Right lung (tissue), 2 donors: ENCODE measurements at regions not wholly inside any gene's neighbourhood (a gene's known extent, or its start where the extent isn't known, plus 50 kb on each side); places are given as distances from the start of the nearest gene placed in this dataset.
"Not testable (repeated sequence)": the region's sequence is repeated elsewhere in the genome, so short reads cannot be mapped to it uniquely, and the experiment has no call there.

Experiments used
- DNase-seq, 2 donors: peaks; one replicate each; pipeline ENCODE4 v3.0.0-alpha.2; 2013

DNA sequence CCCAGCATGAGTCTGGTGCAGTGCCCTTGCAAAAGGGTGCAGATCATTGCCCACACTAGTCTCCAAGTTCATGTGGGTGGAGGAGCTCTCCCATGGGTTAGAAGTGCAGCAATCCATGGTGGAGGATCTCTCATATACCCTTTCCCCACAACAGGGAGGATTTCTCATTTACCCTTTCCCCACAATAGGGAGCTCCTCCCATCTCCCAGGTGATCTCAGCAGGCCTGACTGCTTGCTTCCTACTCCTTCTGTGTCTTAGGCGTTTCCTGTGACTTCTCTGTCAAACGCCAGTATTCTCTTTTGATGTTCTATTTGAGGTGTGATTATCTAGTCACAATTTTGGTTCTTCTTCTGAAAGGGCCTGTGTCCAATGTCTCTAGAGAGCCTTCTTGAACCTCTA, 133.8 kb upstream of the RFX3 start:
- no peak for DNase-seq

- DNase-seq = no peak
Measured at GRCh38 chr9:3658964-3659363, 133.2 kb upstream of the RFX3 start.

- DNase-seq = no peak
Measured at GRCh38 chr9:3656224-3656623, 130.4 kb upstream of the RFX3 start.

DNA sequence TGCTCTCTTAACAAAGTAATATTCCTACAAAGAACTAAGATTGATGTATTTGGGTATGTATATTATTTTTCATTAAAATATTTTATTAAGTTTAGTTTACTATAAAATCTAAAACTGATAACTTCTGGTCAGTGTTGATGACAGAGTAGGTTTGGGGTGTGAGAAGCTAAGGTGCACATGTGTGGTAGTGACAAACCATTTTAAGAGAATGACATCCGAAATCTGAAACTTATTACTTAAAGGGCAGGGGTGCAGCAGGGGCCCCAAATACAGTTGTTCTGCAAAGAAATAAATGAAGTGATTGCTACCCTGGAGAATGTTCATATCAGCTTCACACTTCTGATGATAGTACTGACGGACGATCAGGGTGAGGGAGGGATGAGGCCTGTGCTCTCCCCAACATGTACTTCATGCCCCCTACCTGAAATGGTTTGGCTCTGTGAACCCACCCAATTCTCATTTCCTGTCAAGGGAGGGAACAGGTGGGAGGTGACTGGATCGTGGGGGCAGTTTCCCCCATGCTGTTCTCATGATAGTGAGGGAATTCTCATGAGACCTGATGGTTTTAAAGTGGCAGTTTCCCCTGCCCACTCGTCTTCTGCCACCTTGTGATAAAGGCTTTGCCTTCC, 125.3 kb upstream of the RFX3 start:
- no peak for DNase-seq

GRCh38 chr9:3648722-3649246, 123.0 kb upstream of the RFX3 start:
- no peak for DNase-seq

- DNase-seq = no peak
Measured at GRCh38 chr9:3648266-3648665, 122.5 kb upstream of the RFX3 start.

DNA sequence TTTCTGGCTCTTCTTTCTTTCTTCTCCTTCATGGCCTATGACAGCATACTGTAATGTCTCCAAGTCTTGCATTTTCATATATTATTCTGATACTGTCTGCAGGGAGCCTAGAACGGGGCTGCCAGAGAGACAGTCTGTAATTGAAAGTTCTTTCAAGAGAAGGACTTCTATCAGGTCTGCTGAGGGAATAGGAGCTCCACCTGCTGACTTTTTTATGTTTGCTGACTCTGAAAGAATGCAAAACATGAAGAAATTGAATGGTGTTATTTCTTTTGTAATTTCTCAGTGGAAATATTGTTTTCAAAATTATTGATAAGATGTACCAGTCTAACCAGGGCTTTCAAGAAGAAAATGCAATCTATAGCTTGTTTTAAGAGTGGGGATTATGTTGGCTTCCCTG, 121.9 kb upstream of the RFX3 start:
- DNase-seq = no peak

- DNase-seq = peak in 1 of 2 donors; percentile 22
Measured at GRCh38 chr9:3646226-3646625, 120.4 kb upstream of the RFX3 start.

DNA sequence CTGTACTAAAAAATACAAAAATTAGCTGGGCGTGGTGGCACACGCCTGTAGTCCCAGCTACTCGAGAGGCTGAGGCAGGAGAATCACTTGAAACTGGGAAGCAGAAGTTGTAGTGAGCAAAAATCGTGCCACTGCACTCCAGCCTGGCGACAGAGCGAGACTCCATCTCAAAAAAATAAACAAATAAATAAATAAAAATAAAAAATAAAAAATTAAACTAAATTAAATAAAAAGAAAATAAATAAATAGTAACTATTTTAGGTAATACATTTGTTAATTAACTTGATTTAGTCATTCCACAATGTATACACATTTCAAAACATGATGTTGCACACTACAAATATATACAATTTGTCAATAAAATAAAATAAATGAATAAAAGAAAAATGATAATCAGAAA, 116.3 kb upstream of the RFX3 start:
- not testable (repeated sequence) for DNase-seq

DNA sequence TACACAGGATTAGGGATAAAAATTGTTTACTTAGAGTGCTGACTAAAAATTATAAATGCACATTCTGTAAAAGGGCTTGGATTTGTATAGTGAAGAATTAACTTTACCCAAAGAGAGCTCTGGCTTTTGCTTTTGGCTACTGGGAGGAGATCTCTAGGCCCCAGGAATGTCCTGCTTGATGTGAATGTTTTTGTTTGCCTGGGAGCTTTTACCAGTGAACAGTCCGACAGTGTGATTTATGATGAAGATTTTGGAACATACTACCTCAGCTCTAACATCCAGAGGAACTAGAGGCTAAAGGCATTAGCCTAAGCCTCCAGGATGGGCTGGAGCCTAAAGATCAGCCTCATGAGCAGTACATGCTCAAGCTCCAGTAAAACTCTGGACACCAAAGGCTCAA, 103.7 kb upstream of the RFX3 start:
- no peak for DNase-seq

- no peak for DNase-seq
Measured at GRCh38 chr9:3628239-3628638, 102.4 kb upstream of the RFX3 start.

GRCh38 chr9:3608011-3608410, 82.2 kb upstream of the RFX3 start:
- DNase-seq = no peak

- no peak for DNase-seq
Measured at GRCh38 chr9:3600672-3601071, 74.9 kb upstream of the RFX3 start.

GRCh38 chr9:3597792-3598191, 72.0 kb upstream of the RFX3 start:
- no peak for DNase-seq

GRCh38 chr9:3586066-3586465, 60.3 kb upstream of the RFX3 start:
- DNase-seq = no peak

- no peak for DNase-seq
Measured at GRCh38 chr9:3585606-3586005, 59.8 kb upstream of the RFX3 start.

DNA sequence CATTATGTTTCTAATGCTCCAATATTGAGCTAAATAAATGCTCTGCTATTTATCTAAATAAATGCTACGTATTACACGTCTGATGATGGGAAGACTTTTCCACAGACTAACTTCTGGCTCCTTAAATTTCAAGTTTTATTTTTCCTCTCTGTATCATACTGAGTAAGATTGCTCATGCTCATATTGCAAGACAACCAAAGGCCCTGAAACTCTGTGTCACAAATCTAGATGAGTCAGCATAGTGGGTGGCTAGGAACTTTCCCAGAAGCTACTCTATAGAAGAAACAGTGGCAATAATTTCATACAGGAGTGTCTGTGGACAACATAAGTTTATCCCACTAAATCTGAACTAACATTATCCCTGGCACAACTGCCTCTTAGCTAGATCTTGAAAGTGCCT, 53.0 kb upstream of the RFX3 start:
- no peak for DNase-seq

GRCh38 chr9:3576328-3576727, 50.5 kb upstream of the RFX3 start:
- DNase-seq = no peak

DNA sequence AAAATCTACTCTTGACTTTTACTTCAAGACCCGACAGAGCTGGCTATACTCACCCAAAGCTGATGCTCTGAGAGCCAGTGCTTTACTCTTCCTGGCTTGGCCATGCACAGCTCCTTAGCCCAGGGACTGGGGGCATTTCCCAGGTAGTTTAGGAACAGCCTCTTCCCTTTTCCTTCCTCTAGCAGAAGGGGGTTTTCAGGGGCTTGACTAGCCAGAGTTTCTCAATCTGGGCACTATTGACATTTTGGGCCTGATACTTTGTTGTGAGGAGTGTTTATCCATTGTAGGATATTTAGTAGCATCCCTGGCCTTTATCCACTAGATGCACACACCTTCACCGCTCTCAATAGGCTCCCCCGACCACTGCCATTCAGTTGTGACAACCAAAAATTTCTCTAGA, 50.0 kb upstream of the RFX3 start:
- DNase-seq = no peak
